Common myeloid progenitor, CD34-positive (primary cell): ENCODE measurements at regions not wholly inside any gene's neighbourhood (a gene's known extent, or its start where the extent isn't known, plus 50 kb on each side); places are given as distances from the start of the nearest gene placed in this dataset.

Experiments used
- CTCF ChIA-PET: fragments of 350-600 bp; sonication (Branson Sonifier 250); formaldehyde crosslinking; loops from one replicate; lab custom pipeline; 2021; ENCODE audit warnings: antibody characterized with exemption; lab: Charles Lee
- POLR2A ChIA-PET: fragments of 350-600 bp; sonication (Branson Sonifier 250); formaldehyde crosslinking; loops from one replicate; lab custom pipeline; 2021; ENCODE audit warnings: antibody characterized with exemption; lab: Charles Lee
- DNase-seq, 3 donors: peaks; one replicate each; pipeline versions ENCODE4 v3.0.0 to v3.0.0-alpha.2; 2013
- H3K27ac ChIP-seq, 2 experiments: 1 replicate in 1 of 2; 2 replicates in 1 of 2; pipeline ENCODE4 v1.7.0; 2013; ENCODE audit warnings: inconsistent platforms in 2 of 2, low read length in 2 of 2, mild to moderate bottlenecking in 2 of 2, low read depth in 1 of 2, moderate library complexity in 1 of 2; ENCODE audit not compliant: severe bottlenecking in 2 of 2, insufficient read depth in 1 of 2, poor library complexity in 1 of 2
- H3K27me3 ChIP-seq, 5 experiments: replicated peaks in 2 of 5; 1 replicate in 3 of 5; 2 replicates in 2 of 5; pipeline versions ENCODE4 v1.6.1 to v1.7.0; 2013; ENCODE audit warnings: low read length in 4 of 5, mild to moderate bottlenecking in 2 of 5, moderate library complexity in 2 of 5, inconsistent platforms in 1 of 5; ENCODE audit not compliant: insufficient read depth in 5 of 5, control insufficient read depth in 4 of 5
- H3K36me3 ChIP-seq, 4 experiments: 1 replicate in 2 of 4; 2 replicates in 2 of 4; pipeline versions ENCODE4 v1.6.1 to v1.7.0; 2013; ENCODE audit warnings: low read length in 3 of 4, control low read depth in 1 of 4, mild to moderate bottlenecking in 1 of 4; ENCODE audit not compliant: control insufficient read depth in 4 of 4, insufficient read depth in 4 of 4
- H3K4me1 ChIP-seq, 4 experiments: 1 replicate in 3 of 4; 2 replicates in 1 of 4; pipeline versions ENCODE4 v1.6.1 to v1.7.1; 2013; ENCODE audit warnings: low read length in 3 of 4, mild to moderate bottlenecking in 3 of 4, control low read depth in 1 of 4, inconsistent platforms in 1 of 4, moderate library complexity in 1 of 4; ENCODE audit not compliant: control insufficient read depth in 4 of 4, insufficient read depth in 4 of 4; ENCODE audit errors: control extremely low read depth in 1 of 4
- H3K4me3 ChIP-seq, 7 experiments: 1 replicate in 4 of 7; 2 replicates in 3 of 7; pipeline versions ENCODE4 v1.5.1 to v1.7.0; 2013; ENCODE audit warnings: mild to moderate bottlenecking in 7 of 7, low read length in 6 of 7, moderate library complexity in 6 of 7, inconsistent platforms in 2 of 7, low read depth in 2 of 7, control low read depth in 1 of 7; ENCODE audit not compliant: insufficient read depth in 4 of 7, control insufficient read depth in 1 of 7; ENCODE audit errors: extremely low read depth in 1 of 7
- H3K9me3 ChIP-seq, 5 experiments: 1 replicate in 4 of 5; 2 replicates in 1 of 5; pipeline versions ENCODE4 v1.6.1 to v1.7.1; 2013; ENCODE audit warnings: low read length in 4 of 5, mild to moderate bottlenecking in 2 of 5, inconsistent platforms in 1 of 5, low read depth in 1 of 5, moderate library complexity in 1 of 5; ENCODE audit not compliant: control insufficient read depth in 4 of 5, insufficient read depth in 2 of 5; ENCODE audit errors: control extremely low read depth in 1 of 5
- WGBS: methylation state at CpG from one replicate; pipeline ENCODE4 v1.1.5; 2013; ENCODE audit not compliant: insufficient coverage; 5-methylcytosine and 5-hydroxymethylcytosine counted together

DNA sequence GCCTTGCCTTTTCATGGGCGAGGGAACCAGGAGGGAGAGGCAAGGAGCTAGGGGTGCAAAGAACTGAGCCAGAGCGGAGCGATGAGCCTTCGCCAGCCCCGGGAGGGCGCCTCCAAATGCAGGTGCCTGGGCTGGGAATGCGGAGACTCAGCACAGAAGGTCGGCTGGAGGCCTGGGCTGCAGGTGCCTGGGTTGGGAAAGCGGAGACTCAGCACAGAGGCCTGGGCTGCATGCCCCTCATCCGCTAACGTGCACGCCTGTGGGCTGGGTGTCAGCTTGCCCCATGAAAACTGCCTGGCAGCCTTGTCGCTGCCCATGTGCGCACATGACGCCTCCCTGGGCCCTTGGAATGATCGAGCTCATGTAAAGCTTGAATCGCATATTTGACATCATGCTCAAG is 51.8 kb downstream of the POM121L12 start:
- no peak for DNase-seq
- Histone ChIP-seq H3K27ac (no peak overlapping the region), H3K4me3 (no peak overlapping the region), H3K36me3 (no peaks in the 10 kb centered on the region), H3K4me1 (no peaks in the 10 kb centered on the region), H3K27me3 (no peaks in the 10 kb centered on the region), H3K9me3 (peaks cover 0 to 2% (median 0%) of the 10 kb centered on the region in 5 experiments)
- ChIA-PET POLR2A (no interaction called here), CTCF (no interaction called here)
- 97% methylated on average over 16 of the region's 17 CpGs for WGBS

DNA sequence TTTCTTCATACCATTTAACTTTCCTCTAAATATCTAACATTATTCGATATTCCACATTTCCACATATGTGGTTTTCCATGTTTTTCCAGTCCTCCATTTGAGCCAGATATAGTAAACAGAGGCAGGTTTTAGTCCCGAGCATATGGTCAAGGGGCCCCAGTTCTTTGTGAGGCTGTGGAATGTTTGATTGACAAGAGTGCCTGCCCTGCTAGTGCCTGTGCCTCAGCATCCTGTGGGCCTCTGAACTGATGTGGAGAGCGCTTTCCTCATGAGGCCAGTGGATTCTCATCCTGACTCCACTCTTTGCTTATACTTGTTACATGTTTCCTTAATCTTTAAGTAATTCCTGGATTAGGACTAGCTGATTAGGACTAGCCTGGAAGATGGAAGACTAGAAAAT is 58.8 kb downstream of the POM121L12 start:
- no CpG with 5 or more reads among the region's 3 CpGs for WGBS
- H3K36me3 ChIP-seq: no peaks in the 10 kb centered on the region
- no peak overlapping the region for H3K27ac ChIP-seq
- CTCF ChIA-PET: no interaction called here
- H3K27me3 ChIP-seq: no peaks in the 10 kb centered on the region
- H3K4me3 ChIP-seq: no peak overlapping the region
- DNase-seq: no peak
- H3K9me3 ChIP-seq: no peaks in the 10 kb centered on the region
- no peaks in the 10 kb centered on the region for H3K4me1 ChIP-seq
- POLR2A ChIA-PET: no interaction called here

DNA sequence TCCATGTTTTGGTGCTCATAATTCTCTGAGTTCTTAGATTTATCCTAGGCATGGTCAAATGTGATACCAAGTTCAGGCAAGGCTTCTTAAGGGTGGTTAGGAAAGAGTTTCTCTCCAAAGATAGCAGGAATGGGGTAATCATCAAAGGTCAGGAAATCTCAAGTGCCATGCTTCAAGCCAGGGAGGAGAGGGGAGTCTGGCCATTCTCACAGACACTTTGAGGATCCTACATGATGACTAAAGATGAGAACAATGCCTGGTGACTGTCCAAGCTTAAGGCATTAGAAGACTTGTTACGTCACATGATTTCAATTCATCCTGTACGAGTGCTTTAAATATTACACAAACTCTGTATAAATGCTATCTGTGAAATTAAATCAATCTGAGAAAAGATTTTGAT is 59.4 kb downstream of the POM121L12 start:
- no peak for DNase-seq
- POLR2A ChIA-PET: no interaction called here
- Histone ChIP-seq H3K27me3 (no peaks in the 10 kb centered on the region), H3K4me3 (no peak overlapping the region), H3K36me3 (no peaks in the 10 kb centered on the region), H3K4me1 (no peaks in the 10 kb centered on the region), H3K9me3 (no peaks in the 10 kb centered on the region), H3K27ac (no peak overlapping the region)
- CTCF ChIA-PET: no interaction called here
- no CpG with 5 or more reads among the region's 2 CpGs for WGBS

DNA sequence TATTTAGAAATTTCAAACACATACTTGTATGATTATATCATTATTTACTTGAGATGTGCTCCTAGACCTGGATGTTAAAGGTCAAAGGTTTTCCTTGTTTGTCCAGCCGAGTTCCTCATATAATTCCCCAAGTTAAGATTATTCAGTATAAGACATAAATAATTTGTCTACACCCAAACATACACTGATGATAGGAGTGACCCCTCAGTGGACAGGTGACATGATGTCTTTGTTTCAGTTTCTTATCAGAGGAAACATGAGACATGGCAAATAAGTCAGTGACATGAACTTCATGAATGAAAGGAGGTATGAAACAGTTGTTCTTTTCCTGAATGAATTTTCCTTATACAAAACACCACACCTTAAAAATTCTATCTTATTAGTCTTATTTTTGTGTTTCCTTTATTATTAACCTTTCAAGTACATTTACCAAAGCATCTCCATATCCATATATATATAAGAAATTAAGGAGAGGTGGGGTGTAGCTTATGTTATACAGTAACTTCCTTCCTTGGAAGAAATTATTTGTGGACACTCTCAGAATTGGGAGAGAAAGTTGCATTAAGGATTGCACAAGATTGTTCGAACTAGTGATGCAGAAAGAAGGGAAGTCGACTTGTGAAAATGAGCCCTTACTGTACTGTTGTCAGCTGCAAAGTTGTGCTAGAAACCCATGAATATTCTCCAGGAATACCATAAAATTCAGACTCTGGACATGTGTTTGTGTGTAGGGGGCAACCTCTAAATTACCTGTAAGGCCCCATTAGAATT is 60.5 kb downstream of the POM121L12 start:
- no peaks in the 10 kb centered on the region for H3K36me3 ChIP-seq
- DNase-seq: no peak
- no peaks in the 10 kb centered on the region for H3K9me3 ChIP-seq
- no peaks in the 10 kb centered on the region for H3K27me3 ChIP-seq
- WGBS: 65% methylated on average over 2 of the region's 3 CpGs
- POLR2A ChIA-PET: no interaction called here
- no peak overlapping the region for H3K27ac ChIP-seq
- CTCF ChIA-PET: no interaction called here
- H3K4me3 ChIP-seq: no peak overlapping the region
- H3K4me1 ChIP-seq: no peaks in the 10 kb centered on the region

DNA sequence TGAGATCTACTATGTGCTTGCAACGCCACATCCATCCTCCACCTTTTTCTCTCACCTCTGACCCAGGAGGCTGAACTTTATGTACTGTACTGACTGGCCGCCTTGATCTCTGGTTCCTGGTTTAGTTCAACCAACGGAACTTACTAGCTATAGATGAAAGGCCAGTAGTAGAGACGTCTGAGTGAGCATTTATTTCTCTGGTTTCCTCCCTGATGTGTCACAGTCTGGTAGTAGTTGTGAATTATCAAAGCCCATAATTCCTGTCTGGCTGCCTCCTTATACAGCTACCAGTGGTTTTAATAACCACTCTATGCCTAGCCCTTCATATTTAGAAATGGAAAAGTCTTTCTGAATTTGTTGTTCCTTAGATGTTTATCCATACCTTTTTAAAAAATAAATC is 64.7 kb downstream of the POM121L12 start:
- POLR2A ChIA-PET: no interaction called here
- H3K27me3 ChIP-seq: no peaks in the 10 kb centered on the region
- 93% methylated on average over 2 of the region's 4 CpGs for WGBS

DNA sequence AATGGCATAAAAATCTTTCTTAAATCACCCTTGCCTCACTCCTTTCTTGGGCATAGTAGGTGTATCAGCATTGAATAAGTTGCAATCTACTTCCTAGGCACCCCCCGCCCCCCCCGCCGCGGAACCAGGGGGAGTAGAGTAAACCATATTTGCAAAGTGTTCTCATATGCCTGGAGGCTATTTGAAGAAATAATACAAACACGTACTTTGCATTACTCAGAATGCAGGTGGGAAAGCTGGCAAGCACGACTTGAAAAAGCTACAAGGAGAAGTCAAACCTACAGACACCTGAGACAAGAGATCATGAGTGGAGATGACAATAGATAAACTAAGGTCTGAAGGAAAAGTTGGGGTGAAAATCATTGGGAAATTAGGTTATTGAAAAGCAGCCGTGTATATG is 65.6 kb downstream of the POM121L12 start:
- Histone ChIP-seq H3K4me1 (no peaks in the 10 kb centered on the region), H3K27ac (no peak overlapping the region), H3K4me3 (no peak overlapping the region), H3K27me3 (no peaks in the 10 kb centered on the region), H3K36me3 (no peaks in the 10 kb centered on the region), H3K9me3 (no peaks in the 10 kb centered on the region)
- 88% methylated on average over 3 of the region's 7 CpGs for WGBS
- DNase-seq: no peak
- ChIA-PET CTCF (no interaction called here), POLR2A (no interaction called here)

More for the DNA sequence above, 64.7 kb downstream of the POM121L12 start:
- no peaks in the 10 kb centered on the region for H3K4me1 ChIP-seq
- H3K4me3 ChIP-seq: no peak overlapping the region
- no peaks in the 10 kb centered on the region for H3K9me3 ChIP-seq
- H3K36me3 ChIP-seq: no peaks in the 10 kb centered on the region
- CTCF ChIA-PET: no interaction called here
- H3K27ac ChIP-seq: no peak overlapping the region
- DNase-seq: no peak

DNA sequence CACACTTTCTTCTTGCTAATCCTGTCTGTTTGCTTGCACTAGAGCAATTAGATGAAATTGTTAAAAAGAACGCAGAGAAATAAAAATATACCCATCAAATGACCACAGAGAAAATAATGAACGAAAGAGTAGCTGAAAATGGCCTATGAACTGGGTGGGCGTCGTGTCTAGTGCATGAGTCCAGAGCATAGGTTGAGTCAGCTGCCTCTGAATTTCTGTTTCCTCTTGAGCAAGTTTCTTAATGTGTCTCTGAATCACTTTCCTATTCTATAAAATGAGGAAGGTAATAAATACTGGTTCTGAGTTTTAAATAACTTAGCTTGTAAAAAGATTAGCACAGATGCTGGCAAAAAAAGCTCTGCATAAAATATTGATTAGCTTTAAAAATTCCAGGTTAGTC is 75.0 kb downstream of the POM121L12 start:
- H3K4me3 ChIP-seq: no peak overlapping the region
- ChIA-PET POLR2A (interaction anchor here (0.6 kb wide), 1 partner anchor 1473 kb away, joined by 3 read pairs; no protein-coding TSS in a partner anchor), CTCF (no interaction called here)
- H3K27me3 ChIP-seq: no peaks in the 10 kb centered on the region
- H3K4me1 ChIP-seq: no peaks in the 10 kb centered on the region
- H3K36me3 ChIP-seq: no peaks in the 10 kb centered on the region
- WGBS: no CpG with 5 or more reads among the region's 4 CpGs
- no peak overlapping the region for H3K27ac ChIP-seq
- no peak for DNase-seq
- H3K9me3 ChIP-seq: no peaks in the 10 kb centered on the region
